ENCODE measurements at regions not wholly inside any gene's neighbourhood (a gene's known extent, or its start where the extent isn't known, plus 50 kb on each side); places are given as distances from the start of the nearest gene placed in this dataset.
"Not testable (repeated sequence)": the region's sequence is repeated elsewhere in the genome, so short reads cannot be mapped to it uniquely, and the experiment has no call there.

DNA sequence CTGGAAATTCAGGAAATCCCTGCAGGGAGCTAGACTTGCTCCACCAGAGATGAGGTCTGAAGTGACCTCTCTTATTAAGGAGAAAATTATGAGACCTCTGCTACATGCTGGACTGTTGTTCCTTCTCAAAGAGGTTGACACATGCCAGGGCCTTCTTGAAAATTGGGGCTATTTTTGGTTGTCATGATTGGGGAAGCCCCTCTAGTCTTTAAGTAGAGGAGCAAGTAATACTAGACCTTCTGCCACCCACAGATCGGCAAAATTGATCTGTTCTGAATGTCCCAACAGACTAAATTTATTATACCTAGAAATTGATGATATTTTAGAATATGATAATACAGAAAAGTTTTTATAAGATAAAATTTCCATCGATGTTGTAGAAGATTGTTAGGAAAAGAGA, 160.8 kb upstream of the GRB10 start:
- H3K27me3 ChIP-seq (replicated peaks), result 0 out of 2 replicates have a peak, but pooled peaks cover 5% of the 10 kb centered on the region
- no peak for DNase-seq (ENCODE audit: low read depth in 1 of 2, low spot score in 2 of 2)
- no peaks in the 10 kb centered on the region for H3K4me1 ChIP-seq (replicated peaks)
- H3K4me3 ChIP-seq, result no peak overlapping the region
- no peak overlapping the region for H3K27ac ChIP-seq
- H3K36me3 ChIP-seq, result no peaks in the 10 kb centered on the region
- no peaks in the 10 kb centered on the region for H3K9me3 ChIP-seq (replicated peaks)

DNA sequence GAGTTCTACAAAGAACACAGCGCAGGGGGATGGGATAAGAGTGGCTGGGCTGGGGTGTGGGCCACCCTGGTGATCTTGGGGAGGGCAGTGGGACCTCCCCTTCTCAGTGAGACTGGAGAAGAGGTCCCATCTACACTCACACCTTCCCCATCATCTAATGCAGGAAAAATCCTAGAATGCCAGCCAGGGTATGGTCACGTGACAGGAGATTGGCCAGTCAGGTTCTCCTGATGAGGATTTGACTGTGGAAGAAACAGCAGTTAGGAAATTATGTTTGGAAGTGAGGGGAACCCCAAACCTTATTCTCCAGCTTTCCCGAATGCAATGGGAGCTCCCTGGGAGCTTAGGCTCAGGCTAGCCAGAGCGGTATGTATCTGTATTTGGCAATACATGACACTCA, 158.8 kb upstream of the GRB10 start:
- no peak for DNase-seq (ENCODE audit: low read depth in 1 of 2, low spot score in 2 of 2)

DNA sequence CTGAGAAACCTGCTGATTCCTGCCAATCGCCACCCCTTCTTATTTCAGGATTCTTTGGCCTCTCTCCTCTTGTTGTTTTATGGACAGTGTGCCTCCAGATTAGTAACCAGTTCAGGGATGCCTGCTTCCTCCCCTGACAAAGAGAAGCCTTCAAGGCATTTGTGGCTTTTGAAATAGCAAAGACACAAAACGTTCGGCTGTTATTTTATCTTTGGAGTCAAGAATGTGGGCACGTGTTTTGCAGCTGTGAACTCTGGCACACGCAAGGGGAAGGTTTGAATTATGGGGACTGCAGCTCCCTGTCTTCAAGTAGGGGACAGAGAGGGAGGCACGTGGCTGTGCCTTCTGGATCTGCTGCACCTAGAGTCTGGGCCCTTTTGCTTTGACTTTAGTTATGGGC, 157.9 kb upstream of the GRB10 start:
- Histone ChIP-seq H3K4me1 (replicated peaks) (no peaks in the 10 kb centered on the region), H3K4me3 (no peak overlapping the region), H3K27me3 (replicated peaks) (0 out of 2 replicates have a peak, but pooled peaks cover 5% of the 10 kb centered on the region), H3K27ac (no peak overlapping the region), H3K36me3 (no peaks in the 10 kb centered on the region), H3K9me3 (replicated peaks) (no peaks in the 10 kb centered on the region)
- DNase-seq (ENCODE audit: low read depth in 1 of 2, low spot score in 2 of 2), result no peak

More for the DNA sequence above, 158.8 kb upstream of the GRB10 start:
- Histone ChIP-seq H3K4me3 (no peak overlapping the region), H3K4me1 (replicated peaks) (no peaks in the 10 kb centered on the region), H3K36me3 (no peaks in the 10 kb centered on the region), H3K27me3 (replicated peaks) (0 out of 2 replicates have a peak, but pooled peaks cover 5% of the 10 kb centered on the region), H3K9me3 (replicated peaks) (no peaks in the 10 kb centered on the region), H3K27ac (no peak overlapping the region)

DNA sequence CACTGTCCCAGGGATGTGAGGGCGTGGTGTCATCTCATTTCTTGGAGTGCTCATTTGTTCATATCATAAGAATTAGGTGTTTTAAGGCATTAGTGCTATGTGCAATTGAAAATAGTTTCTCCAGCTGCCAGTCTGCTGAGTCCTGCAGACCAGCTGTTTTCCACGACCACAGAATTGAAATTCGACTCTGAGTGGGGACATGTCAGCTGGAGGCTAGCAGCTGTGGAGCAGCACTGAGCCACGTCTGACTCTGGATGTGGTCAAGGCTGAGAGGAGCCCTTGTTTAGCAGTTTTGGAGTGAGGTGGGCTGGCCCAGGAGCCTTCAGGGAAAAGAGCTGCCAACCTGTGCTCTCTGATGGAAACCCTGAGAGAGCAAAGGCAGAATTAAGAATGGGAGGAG, 156.3 kb upstream of the GRB10 start:
- H3K27ac ChIP-seq, result no peak overlapping the region
- H3K36me3 ChIP-seq, result no peaks in the 10 kb centered on the region
- no peak overlapping the region for H3K4me3 ChIP-seq
- H3K9me3 ChIP-seq (replicated peaks), result no peaks in the 10 kb centered on the region
- 0 out of 2 replicates have a peak, but pooled peaks cover under 1% of the 10 kb centered on the region for H3K27me3 ChIP-seq (replicated peaks)
- no peaks in the 10 kb centered on the region for H3K4me1 ChIP-seq (replicated peaks)
- no peak for DNase-seq (ENCODE audit: low read depth in 1 of 2, low spot score in 2 of 2)

DNA sequence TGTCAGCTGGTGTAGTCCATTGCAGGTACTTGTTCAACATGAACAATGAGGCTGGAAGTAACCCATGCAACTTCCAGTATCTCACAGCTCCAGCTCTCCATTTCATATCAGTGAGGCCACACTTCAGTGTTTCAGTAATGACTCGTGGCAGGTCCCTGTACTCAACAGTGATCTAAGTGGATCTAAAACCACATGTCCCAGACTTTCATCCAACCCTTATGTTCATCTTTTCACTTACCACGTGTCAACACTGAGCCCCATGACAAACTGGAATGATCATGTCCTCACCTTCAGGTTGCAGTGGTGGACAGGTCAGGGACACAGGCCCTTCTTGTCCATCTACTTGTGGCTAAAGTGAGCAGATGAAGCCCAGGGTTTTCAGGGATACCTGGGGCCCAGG, 155.0 kb upstream of the GRB10 start:
- Histone ChIP-seq H3K27me3 (replicated peaks) (no peaks in the 10 kb centered on the region), H3K9me3 (replicated peaks) (no peaks in the 10 kb centered on the region), H3K4me3 (no peak overlapping the region), H3K36me3 (no peaks in the 10 kb centered on the region), H3K27ac (no peak overlapping the region), H3K4me1 (replicated peaks) (no peaks in the 10 kb centered on the region)
- no peak for DNase-seq (ENCODE audit: low read depth in 1 of 2, low spot score in 2 of 2)

DNA sequence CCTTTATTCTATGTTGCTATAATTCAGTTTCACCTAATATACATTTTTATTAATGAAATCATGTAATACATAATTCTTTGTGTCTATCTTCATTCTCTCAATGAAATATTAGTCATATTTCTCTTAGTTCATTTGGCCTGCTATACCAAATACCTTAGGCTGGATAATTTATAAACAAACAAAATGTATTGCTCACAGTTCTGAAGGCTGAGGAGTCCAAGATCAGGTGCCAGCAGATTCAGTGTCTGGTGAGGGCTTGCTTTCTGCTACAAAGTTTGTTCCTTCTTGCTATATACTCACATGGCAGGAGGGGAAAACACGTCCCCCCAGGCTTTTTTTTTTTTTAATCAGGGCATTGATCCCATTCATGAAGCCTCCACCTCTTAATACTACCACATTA, 143.4 kb upstream of the GRB10 start:
- DNase-seq (ENCODE audit: low read depth in 1 of 2, low spot score in 2 of 2), result no peak
- no peaks in the 10 kb centered on the region for H3K9me3 ChIP-seq (replicated peaks)
- no peaks in the 10 kb centered on the region for H3K27me3 ChIP-seq (replicated peaks)
- H3K36me3 ChIP-seq, result no peaks in the 10 kb centered on the region
- H3K4me3 ChIP-seq, result no peak overlapping the region
- H3K4me1 ChIP-seq (replicated peaks), result no peaks in the 10 kb centered on the region
- H3K27ac ChIP-seq, result no peak overlapping the region

DNA sequence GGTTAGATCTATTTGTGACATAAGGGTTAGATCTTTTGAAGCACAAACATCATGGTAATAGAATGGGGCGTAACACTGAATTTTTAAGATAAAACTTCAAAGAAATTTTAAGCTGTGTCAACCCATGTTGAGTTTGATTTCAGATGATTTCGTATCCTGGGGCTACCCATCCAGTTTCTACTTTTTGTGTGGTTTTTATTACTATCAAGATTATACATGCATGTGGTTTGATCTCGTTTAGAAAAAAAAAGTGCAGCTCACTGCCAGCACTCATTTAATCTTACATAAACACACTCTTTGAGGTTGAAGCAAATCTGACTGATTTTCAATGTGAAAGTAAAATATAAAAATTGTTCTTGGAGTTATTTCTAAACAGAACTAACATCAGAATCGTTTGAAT, 140.8 kb upstream of the GRB10 start:
- no peak for DNase-seq (ENCODE audit: low read depth in 1 of 2, low spot score in 2 of 2)
- no peak overlapping the region for H3K27ac ChIP-seq
- no peaks in the 10 kb centered on the region for H3K36me3 ChIP-seq
- H3K4me1 ChIP-seq (replicated peaks), result no peaks in the 10 kb centered on the region
- no peaks in the 10 kb centered on the region for H3K9me3 ChIP-seq (replicated peaks)
- no peaks in the 10 kb centered on the region for H3K27me3 ChIP-seq (replicated peaks)
- H3K4me3 ChIP-seq, result no peak overlapping the region

DNA sequence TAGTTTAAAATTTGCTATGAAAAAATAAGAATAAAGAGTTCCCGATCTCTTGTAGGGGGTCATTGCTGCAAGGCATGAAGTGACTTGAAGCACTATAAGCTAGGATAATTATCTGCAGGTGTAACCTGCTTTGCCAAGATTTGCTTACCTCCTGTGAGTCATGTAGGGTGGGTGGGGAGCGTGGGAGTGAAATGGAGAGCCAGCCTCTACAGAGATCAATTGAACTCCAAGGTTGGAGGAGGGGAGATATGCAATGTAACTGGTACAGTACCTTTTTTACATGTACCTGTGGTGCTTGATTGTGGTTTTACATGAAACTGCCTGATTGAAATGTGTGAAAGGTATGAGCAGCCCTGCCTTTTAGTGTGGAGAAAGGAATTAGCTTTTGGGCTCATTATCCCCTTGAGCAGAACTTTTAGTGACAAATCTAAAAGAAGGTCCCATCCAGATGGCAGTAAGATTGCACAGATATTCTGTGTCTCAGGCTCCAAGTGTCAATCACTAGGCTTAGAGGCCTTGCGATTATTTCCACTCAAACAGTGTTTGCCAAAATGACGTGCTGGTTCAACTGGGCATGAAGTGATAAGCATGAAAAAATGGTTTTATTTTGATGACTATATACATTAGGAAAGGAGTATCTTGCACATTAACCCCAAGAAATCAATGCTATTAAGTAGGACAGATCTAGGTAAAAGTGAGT, 138.6 kb upstream of the GRB10 start:
- H3K27ac ChIP-seq, result no peak overlapping the region
- no peaks in the 10 kb centered on the region for H3K4me1 ChIP-seq (replicated peaks)
- no peaks in the 10 kb centered on the region for H3K9me3 ChIP-seq (replicated peaks)
- no peak overlapping the region for H3K4me3 ChIP-seq
- H3K36me3 ChIP-seq, result no peaks in the 10 kb centered on the region
- no peak for DNase-seq (ENCODE audit: low read depth in 1 of 2, low spot score in 2 of 2)
- H3K27me3 ChIP-seq (replicated peaks), result no peaks in the 10 kb centered on the region

DNA sequence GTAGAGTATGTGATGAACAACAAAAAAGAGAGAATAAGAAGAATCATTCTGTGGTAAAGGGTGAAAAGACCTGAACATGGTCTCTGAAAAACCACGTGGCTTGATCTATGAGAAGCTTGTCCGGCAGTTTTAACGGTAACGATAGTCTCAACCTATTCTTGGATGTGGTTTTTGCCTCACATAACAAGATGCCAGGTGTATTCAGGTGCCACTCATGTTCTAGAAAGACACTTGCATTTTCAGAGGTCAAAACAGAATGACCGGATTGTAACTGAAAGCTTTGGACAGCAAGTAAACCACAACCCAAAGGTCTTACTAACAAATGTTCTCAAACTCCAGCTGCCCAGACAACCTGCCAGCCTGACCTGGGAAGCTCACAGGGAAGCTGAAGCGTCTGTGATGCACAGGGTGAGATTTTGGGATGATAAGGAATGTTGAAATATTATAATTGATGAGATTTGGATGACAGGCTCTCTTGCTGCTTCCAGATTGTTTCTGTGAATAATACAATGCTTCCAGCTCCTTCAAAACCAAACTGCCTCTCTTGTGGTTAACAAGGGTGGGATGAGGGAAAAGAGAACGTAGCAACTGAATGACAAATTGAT, 137.4 kb upstream of the GRB10 start:
- no peaks in the 10 kb centered on the region for H3K9me3 ChIP-seq (replicated peaks)
- no peaks in the 10 kb centered on the region for H3K27me3 ChIP-seq (replicated peaks)
- no peaks in the 10 kb centered on the region for H3K4me1 ChIP-seq (replicated peaks)
- no peak for DNase-seq (ENCODE audit: low read depth in 1 of 2, low spot score in 2 of 2)
- H3K36me3 ChIP-seq, result no peaks in the 10 kb centered on the region
- H3K27ac ChIP-seq, result no peak overlapping the region
- no peak overlapping the region for H3K4me3 ChIP-seq

DNA sequence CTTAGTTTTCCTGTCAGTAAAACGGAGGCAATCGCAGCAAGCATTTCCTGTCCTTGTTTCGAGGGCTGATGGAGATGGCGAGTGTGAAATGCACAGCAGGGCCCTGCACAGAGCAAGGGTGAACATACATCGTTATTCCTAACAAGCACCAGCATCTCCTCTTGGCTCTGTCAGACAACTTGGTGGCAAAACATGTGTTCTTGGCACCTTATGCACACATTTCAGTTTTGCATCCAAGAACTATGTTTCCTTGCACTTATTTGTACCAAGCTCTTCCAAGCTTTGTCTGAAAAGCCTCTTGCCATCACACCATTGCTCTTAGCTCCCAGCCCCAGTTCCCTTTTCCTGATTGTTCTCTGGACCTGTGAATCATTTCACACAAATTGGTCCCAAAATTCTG, 132.9 kb upstream of the GRB10 start:
- H3K4me3 ChIP-seq, result no peak overlapping the region
- DNase-seq (ENCODE audit: low read depth in 1 of 2, low spot score in 2 of 2), result no peak
- H3K4me1 ChIP-seq (replicated peaks), result no peaks in the 10 kb centered on the region
- no peak overlapping the region for H3K27ac ChIP-seq
- no peaks in the 10 kb centered on the region for H3K27me3 ChIP-seq (replicated peaks)
- H3K9me3 ChIP-seq (replicated peaks), result no peaks in the 10 kb centered on the region
- H3K36me3 ChIP-seq, result no peaks in the 10 kb centered on the region

DNA sequence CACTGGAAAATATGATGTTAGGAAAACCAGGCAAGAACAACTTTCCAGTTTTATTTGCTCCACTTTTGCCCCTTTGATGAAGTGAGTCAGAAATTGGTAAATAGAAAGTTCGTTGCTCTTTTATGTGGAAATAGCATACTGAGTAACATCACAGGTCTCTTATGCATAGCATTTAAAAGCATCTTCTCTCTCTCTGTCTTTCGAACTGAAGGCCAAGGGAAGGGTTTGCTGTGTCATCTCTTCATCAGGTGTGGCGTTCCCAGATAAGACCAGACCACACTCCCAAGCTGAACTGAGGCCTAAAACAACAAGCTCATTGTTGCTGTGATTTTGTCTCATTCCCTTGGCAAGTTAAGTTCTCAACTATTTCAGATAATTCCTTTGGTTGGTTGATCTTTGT, 131.8 kb upstream of the GRB10 start:
- Histone ChIP-seq H3K9me3 (replicated peaks) (no peaks in the 10 kb centered on the region), H3K27me3 (replicated peaks) (no peaks in the 10 kb centered on the region), H3K36me3 (no peaks in the 10 kb centered on the region), H3K27ac (no peak overlapping the region), H3K4me1 (replicated peaks) (no peaks in the 10 kb centered on the region), H3K4me3 (no peak overlapping the region)
- DNase-seq (ENCODE audit: low read depth in 1 of 2, low spot score in 2 of 2), result no peak

DNA sequence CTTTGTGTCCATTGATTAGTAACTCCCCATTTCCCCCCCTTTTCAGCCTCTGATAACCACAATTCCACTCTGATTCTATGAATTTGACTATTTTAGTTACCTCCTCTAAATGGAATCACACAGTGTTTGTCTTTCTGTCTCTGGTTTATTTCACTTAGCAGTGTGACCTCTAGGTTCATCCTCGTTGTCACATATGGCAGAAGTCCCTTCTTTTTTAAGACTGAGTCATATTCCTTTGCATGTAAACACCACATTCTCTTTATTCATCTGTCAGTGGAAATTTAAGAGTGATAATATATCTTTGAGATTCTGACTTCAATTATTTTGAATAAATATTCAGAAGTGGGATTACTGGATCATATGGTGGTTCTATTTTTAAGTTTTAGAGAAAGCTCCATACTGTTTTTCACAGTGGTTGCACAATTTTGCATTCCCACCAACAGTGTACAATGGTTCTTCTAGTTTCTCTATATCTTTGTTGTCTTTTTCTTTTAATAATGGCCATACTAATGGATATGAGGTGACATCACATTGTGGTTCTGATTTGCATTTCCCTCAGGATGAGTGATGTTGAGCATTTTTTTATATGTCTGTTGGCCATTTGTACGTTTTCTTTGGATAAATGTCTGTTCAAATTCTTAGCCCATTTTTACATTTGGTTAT, 126.1 kb upstream of the GRB10 start:
- Histone ChIP-seq H3K27me3 (replicated peaks) (no peaks in the 10 kb centered on the region), H3K4me3 (no peak overlapping the region), H3K9me3 (replicated peaks) (0 out of 2 replicates have a peak, but pooled peaks cover 3% of the 10 kb centered on the region), H3K4me1 (replicated peaks) (no peaks in the 10 kb centered on the region), H3K27ac (no peak overlapping the region), H3K36me3 (no peaks in the 10 kb centered on the region)
- no peak for DNase-seq (ENCODE audit: low read depth in 1 of 2, low spot score in 2 of 2)

DNA sequence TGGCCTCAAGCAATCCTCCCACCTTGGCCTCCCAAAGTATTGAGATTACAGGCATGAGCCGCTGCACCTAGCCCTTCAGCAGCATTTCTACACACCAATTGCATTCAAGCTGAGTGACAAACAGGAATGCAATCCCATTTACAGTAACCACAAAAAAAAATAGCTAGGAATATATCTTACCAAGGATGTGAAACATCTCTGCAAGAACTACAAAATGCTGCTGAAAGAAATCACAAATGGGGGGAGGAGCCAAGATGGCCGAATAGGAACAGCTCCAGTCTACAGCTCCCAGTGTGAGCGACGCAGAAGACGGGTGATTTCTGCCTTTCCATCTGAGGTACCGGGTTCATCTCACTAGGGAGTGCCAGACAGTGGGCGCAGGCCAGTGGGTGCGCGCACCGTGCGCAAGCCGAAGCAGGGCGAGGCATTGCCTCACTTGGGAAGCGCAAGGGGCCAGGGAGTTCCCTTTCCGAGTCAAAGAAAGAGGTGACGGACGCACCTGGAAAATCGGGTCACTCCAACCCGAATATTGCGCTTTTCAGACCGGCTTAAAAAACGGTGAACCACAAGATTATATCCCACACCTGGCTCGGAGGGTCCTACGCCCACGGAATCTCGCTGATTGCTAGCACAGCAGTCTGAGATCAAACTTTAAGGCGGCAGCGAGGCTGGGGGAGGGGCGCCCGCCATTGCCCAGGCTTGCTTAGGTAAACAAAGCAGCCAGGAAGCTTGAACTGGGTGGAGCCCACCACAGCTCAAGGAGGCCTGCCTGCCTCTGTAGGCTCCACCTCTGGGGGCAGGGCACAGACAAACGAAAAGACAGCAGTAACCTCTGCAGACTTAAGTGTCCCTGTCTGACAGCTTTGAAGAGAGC, 116.1 kb upstream of the GRB10 start:
- H3K9me3 ChIP-seq (replicated peaks); H3K4me3 ChIP-seq; H3K27me3 ChIP-seq (replicated peaks); DNase-seq (ENCODE audit: low read depth in 1 of 2, low spot score in 2 of 2); H3K36me3 ChIP-seq; H3K27ac ChIP-seq; H3K4me1 ChIP-seq (replicated peaks): not testable (repeated sequence)

DNA sequence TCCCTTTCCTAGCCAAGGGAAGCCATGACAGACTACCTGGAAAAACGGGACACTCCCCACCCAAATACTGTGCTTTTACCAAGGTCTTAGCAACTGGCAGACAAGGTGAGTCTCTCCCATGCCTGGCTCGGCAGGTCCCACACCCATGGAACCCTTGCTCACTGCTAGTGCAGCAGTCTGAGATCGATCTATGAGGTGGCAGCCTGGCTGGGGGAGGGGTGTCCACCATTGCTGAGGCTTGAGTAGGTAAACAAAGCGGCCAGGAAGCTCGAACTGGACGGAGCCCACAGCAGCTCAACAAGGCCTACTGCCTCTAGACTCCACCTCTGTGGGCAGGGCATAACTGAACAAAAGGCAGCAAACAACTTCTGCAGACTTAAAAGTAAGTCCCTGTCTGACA, 104.4 kb upstream of the GRB10 start:
- not testable (repeated sequence) for H3K4me3 ChIP-seq; DNase-seq (ENCODE audit: low read depth in 1 of 2, low spot score in 2 of 2); H3K4me1 ChIP-seq (replicated peaks); H3K27ac ChIP-seq; H3K27me3 ChIP-seq (replicated peaks); H3K9me3 ChIP-seq (replicated peaks); H3K36me3 ChIP-seq

Measured in SJSA1 (cell line).